RPMI8226 (cell line): ENCODE measurements at regions not wholly inside any gene's neighbourhood (a gene's known extent, or its start where the extent isn't known, plus 50 kb on each side); places are given as distances from the start of the nearest gene placed in this dataset.
A peak's percentile ranks its signal among the peaks of the same experiment; 100 is the strongest.
"Not testable (repeated sequence)": the region's sequence is repeated elsewhere in the genome, so short reads cannot be mapped to it uniquely, and the experiment has no call there.

ENCODE experiments used
- DNase-seq: peaks from one replicate; pipeline ENCODE4 v3.0.0-alpha.2; 2015

GRCh38 chr6:76634695-76635094 lies 562.2 kb upstream of the IMPG1 start:
- no peak for DNase-seq

- peak; percentile 10 for DNase-seq
Measured at GRCh38 chr6:76633259-76633658, 560.8 kb upstream of the IMPG1 start.

DNA sequence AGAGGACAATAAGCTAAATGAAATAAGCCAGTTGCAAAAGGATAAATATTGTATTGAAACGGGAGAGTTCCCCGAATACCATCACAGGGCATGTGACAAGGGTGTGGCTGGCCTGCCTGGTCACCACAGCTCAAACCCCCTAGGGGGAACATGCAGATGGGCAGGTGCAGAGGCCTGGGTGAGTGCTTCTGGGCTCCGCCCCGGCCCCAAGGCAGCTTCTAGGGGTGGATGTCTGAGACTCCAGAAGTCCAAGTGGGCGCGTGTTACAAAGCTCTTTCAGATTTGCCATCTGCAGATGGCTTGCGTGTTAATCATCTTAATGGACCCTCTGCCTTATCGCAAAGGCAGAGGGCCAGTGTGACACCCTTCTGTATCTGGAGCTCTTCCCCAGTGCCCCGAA lies 559.2 kb upstream of the IMPG1 start:
- no peak for DNase-seq

DNA sequence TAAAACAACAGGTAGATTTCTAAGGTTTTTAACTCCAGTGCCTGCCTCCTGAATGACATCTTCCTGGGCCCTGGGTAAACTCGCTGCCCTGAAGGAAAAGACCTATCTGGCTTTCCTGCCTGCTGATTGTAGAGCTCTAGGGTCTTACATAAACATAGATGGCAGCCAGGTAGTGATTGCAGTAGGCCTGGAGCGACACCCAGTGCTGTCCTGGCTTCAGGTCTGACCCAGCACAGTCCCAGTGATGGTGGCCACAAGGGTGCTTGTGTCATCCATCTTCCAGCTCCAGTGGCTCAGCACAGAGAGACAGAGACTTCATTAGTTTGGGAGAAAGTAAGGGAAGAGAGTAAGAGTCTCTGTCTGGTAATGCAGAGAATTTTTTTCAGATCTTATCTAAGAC lies 542.9 kb upstream of the IMPG1 start:
- DNase-seq, result no peak

GRCh38 chr6:76612954-76613353 lies 540.5 kb upstream of the IMPG1 start:
- no peak for DNase-seq

- no peak for DNase-seq
Measured at GRCh38 chr6:76609160-76609559, 536.7 kb upstream of the IMPG1 start.

GRCh38 chr6:76594109-76594508 lies 521.6 kb upstream of the IMPG1 start:
- no peak for DNase-seq

DNA sequence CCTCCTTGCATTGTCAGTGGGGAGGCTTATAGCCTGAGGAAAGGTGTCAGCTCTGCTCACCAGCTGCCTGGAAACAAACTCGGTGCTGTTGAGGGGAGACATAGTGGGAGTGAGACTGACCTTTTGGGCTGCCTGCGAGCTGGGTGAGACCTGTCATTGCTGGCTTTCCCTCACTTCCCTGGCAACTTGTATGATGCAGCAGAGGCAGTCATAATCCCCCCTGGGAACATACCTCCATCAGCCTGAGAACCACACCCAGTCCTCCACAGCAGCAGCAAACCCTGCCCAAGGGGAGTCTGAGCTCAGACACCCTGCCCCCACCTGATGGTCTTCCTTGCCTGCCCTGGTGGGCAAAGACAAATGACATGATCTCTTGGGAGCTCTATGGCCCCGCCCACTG lies 521.2 kb upstream of the IMPG1 start:
- DNase-seq, result no peak

GRCh38 chr6:76592566-76592965 lies 520.1 kb upstream of the IMPG1 start:
- no peak for DNase-seq

DNA sequence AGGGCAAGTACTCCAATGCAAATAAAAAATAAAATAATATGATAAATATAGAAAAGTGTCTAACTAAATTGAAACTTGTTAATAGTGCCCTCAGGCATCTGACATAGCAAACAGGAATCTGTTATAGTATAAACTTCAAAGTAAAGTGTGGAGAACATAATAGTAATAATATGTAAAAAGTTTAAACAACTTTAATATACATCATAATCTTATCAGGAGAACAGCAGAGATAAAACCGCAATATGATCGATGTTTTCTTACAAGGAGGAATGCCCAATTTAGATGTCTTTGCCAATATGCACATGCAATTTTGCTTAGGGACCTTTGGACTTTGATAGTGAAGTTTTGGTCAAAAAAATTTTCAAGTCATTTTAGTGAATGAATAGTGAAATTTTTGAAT lies 514.8 kb upstream of the IMPG1 start:
- no peak for DNase-seq

DNA sequence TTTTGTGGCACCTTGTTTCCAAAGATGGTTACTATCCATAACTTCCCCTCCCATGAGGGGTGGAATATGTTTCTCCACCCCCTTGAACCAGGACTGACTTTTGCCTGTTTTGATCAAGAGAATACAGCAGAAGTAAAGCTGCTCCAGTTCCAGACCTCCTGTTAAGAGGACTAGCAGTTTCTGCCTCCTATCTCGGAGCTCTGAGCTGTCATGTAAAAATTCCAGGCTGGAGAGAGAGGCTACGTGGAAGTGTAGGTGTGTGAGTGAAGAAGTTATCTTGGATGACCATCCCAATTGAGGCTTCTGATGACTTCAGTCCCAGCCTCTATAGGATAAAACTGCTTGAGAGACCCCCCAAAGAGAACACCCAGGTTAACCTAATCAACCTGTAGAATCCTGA lies 511.7 kb upstream of the IMPG1 start:
- DNase-seq, result no peak

DNA sequence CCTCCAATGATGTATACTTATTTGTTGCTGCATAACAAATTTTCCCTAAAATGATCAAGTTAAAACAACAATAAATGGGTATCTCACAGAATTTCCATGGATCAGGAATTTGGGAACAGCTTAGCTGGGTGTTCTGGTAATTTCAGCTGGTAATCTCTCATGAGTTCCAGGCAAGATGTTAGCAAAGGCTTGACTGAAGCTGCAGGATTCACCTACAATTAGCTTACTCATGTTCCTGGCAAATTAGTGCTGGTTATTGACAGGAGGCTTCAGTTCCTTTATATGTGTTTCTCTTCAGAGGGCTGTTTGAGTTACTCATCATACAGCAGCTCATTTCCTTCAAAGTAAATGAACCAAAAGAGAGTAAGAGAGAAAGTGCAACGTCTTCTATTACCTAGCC lies 506.3 kb upstream of the IMPG1 start:
- no peak for DNase-seq

GRCh38 chr6:76574746-76575145 lies 502.3 kb upstream of the IMPG1 start:
- no peak for DNase-seq

DNA sequence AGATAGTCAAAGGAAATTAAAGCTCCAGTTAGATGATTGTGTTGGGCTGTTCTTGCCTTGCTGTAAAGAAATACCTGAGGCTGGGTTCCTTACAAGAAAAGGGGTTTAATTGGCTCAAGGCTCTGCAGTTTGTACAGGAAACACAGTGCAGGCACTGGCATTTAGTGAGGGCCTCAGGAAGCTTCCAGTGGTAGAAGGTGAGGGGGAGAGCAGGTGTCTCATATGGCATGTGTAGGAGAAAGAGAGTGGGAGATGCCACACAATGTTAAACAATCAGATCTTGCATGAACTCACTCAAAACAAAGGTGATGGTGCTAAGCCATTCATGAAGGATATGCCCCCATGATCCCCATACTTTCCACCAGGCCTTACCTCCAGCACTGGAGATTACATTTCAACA lies 493.5 kb upstream of the IMPG1 start:
- DNase-seq, result no peak

DNA sequence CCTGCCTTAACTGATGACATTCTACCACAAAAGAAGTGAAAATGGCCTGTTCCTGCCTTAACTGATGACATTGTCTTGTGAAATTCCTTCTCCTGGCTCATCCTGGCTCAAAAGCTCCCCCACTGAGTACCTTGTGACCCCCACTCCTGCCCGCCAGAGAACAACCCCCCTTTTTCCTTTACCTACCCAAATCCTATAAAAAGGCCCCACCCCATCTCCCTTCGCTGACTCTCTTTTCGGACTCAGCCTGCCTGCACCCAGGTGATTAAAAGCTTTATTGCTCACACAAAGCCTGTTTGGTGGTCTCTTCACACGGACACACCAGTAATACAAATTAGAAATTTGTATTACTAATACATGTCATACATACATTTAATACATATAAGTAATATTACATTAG lies 489.9 kb upstream of the IMPG1 start:
- DNase-seq, result not testable (repeated sequence)

DNA sequence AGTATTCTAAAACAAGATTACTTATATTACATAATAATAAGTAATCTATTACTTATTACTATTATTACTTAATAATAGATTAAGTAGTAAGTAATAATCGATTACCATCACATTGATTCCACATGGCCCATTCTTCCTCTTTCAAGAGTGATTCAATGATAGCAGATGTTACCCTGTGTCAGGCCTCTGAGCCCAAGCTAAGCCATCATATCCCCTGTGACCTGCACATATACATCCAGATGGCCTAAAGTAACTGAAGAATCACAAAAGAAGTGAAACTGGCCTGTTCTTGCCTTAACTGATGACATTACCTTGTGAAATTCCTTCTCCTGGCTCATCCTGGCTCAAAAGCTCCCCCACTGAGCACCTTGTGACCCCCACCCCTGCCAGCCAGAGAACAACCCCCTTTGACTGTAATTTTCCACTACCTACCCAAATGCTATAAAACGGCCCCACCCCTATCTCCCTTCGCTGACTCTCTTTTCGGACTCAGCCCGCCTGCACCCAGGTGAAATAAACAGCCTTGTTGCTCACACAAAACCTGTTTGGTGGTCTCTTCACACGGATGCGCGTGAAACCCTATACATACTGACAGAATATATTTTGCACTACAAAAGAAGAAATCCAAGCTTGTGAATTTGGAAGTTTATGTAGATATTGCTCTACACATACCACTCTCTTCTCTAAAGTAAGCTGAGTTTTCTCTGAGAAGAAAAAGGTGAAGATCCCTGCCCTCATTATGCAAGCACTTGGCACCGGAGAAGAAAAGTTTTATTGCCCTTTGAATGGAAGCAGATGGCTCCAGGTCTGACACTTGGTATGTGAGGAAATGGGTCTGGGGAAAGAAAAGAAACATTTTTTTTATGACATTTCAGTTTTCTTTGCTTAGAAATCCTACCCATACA lies 488.6 kb upstream of the IMPG1 start:
- DNase-seq, result not testable (repeated sequence)

GRCh38 chr6:76553256-76553655 lies 480.8 kb upstream of the IMPG1 start:
- no peak for DNase-seq

GRCh38 chr6:76552268-76552667 lies 479.8 kb upstream of the IMPG1 start:
- DNase-seq, result no peak

- DNase-seq, result no peak
Measured at GRCh38 chr6:76533661-76534060, 461.2 kb upstream of the IMPG1 start.

GRCh38 chr6:76532647-76533046 lies 460.2 kb upstream of the IMPG1 start:
- no peak for DNase-seq

DNA sequence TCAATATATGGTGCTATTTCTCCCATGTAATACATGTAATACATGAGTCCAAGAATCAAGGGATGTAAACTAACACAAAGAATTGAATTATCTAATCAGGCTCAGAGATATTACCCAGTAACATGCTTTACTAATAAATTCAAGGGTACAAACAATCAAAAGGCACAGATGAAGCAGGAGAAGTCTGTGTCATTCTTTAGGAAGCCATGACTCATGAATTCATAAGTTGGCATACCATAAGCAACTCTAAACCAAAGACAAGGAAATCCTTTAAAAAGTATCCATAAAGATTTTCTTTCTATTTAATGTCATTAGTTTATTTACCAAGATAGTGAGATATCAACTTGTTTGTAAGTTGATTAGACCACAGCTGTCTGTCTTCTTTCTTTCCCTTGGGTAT lies 446.0 kb upstream of the IMPG1 start:
- DNase-seq, result no peak

GRCh38 chr6:76516924-76517323 lies 444.5 kb upstream of the IMPG1 start:
- no peak for DNase-seq

DNA sequence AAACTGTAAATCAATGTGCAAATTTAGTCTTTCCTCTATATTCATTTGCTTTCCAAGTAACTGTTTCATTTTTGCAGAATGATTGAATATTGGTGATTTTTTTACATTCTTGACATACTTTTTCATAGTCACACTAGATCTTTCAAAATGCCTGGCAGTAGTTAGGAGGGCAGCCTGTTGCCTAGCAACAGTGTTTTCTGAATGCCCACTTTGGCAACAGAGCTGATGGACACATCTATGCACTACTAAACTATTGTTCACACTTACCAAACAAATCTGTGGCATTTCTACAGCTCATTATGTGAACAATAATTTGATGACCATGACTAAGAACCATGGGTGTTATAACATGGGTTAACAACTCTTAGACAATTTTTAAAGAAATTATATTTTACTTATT lies 438.0 kb upstream of the IMPG1 start:
- no peak for DNase-seq

DNA sequence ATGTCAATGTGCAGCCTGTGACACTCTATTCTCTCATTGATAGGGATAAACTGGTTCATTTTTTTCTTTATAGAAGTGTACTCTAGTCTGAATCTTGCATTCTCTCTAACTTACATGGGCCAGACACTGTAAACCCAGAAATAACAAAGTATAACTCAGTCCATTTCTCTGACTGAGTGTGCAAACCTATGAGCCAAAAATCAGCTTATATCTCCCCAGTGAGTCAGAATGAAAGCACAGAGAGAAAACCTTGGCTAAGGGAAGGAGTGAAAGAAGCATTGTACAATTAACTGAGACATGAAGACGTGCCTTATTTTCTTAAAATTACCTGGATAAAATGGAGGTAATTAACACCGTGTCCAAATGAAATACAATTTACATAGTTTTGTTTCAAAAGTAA lies 436.9 kb upstream of the IMPG1 start:
- DNase-seq, result no peak

DNA sequence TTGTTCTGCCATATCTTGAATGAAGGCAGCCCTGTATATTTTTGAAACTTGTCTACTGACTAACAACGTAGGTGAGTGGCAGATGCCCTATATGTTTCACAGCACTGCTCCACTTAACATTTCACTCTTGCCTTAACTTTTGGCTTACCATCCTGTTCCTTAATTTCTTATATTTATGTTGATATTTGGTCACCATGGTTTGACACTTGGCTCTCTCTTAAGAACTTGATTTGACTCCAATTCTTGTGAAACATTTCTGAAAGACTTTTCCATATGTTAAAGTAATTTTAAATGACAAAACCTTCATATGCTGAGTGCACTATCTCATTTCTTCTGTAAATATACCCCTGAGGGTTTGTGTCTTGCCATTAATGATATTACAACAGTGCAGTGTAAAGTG lies 434.3 kb upstream of the IMPG1 start:
- DNase-seq, result no peak
